ENCODE measurements at regions not wholly inside any gene's neighbourhood (a gene's known extent, or its start where the extent isn't known, plus 50 kb on each side); places are given as distances from the start of the nearest gene placed in this dataset.

GRCh38 chrX:113136836-113137235 is 296.2 kb upstream of the AMOT start:
- no peaks in the 10 kb centered on the region for H3K36me3 ChIP-seq (ENCODE audit: insufficient read depth, low read length)
- TF ChIP-seq EZH2phosphoT487 (IDR thresholded peaks at IDR 0.05; ENCODE audit: borderline replicate concordance, low read depth, low read length) = no peak
- TF ChIP-seq CTCF (conservative IDR thresholded peaks at IDR 0.05; ENCODE audit: low read length) = no peak
- H3K4me1 ChIP-seq (ENCODE audit: insufficient read depth, low read length, poor library complexity, severe bottlenecking) = no peaks in the 10 kb centered on the region
- H3K79me2 ChIP-seq (ENCODE audit: insufficient read depth, low read depth, low read length) = no peaks in the 10 kb centered on the region
- no peaks in the 10 kb centered on the region for H4K20me1 ChIP-seq (ENCODE audit: insufficient read depth, low read length)
- no peak overlapping the region for H2AFZ ChIP-seq (ENCODE audit: low read length)
- BruUV-seq (replicated peaks) = no TSS peak
- intact Hi-C loops (cut with micrococcal nuclease; ENCODE audit: unreplicated experiment) = no loop called here
- POLR2A ChIA-PET = no interaction called here
- H3K27ac ChIP-seq (ENCODE audit: low read depth, low read length, poor library complexity, severe bottlenecking) = no peak overlapping the region
- DNase-seq (ENCODE audit: low spot score) = no peak
- no peaks in the 10 kb centered on the region for H3K9me3 ChIP-seq (ENCODE audit: low read length)
- no peak overlapping the region for H3K4me3 ChIP-seq (ENCODE audit: low read depth, low read length, poor library complexity, severe bottlenecking)
- H3K9me2 ChIP-seq (ENCODE audit: insufficient read depth, low read length) = no peaks in the 10 kb centered on the region
- CTCF ChIA-PET (ENCODE audit: unreplicated experiment) = no interaction called here
- no peak overlapping the region for H3K4me2 ChIP-seq (ENCODE audit: low read length)

- Histone ChIP-seq H2AFZ (ENCODE audit: low read length) (no peak overlapping the region), H3K36me3 (ENCODE audit: insufficient read depth, low read length) (no peaks in the 10 kb centered on the region), H3K4me2 (ENCODE audit: low read length) (no peak overlapping the region), H3K4me3 (ENCODE audit: low read depth, low read length, poor library complexity, severe bottlenecking) (no peak overlapping the region), H3K9me3 (ENCODE audit: low read length) (no peaks in the 10 kb centered on the region), H3K9me2 (ENCODE audit: insufficient read depth, low read length) (no peaks in the 10 kb centered on the region), H3K27ac (ENCODE audit: low read depth, low read length, poor library complexity, severe bottlenecking) (no peak overlapping the region), H3K79me2 (ENCODE audit: insufficient read depth, low read depth, low read length) (no peaks in the 10 kb centered on the region), H3K4me1 (ENCODE audit: insufficient read depth, low read length, poor library complexity, severe bottlenecking) (no peaks in the 10 kb centered on the region), H4K20me1 (ENCODE audit: insufficient read depth, low read length) (no peaks in the 10 kb centered on the region)
- ChIA-PET CTCF (ENCODE audit: unreplicated experiment) (no interaction called here), POLR2A (no interaction called here)
- DNase-seq (ENCODE audit: low spot score) = no peak
- no TSS peak for BruUV-seq (replicated peaks)
- TF ChIP-seq CTCF (conservative IDR thresholded peaks at IDR 0.05; ENCODE audit: low read length) = no peak
- no peak for TF ChIP-seq EZH2phosphoT487 (IDR thresholded peaks at IDR 0.05; ENCODE audit: borderline replicate concordance, low read depth, low read length)
- intact Hi-C loops (cut with micrococcal nuclease; ENCODE audit: unreplicated experiment) = no loop called here
Observed at GRCh38 chrX:113133316-113133715, 292.7 kb upstream of the AMOT start.

DNA sequence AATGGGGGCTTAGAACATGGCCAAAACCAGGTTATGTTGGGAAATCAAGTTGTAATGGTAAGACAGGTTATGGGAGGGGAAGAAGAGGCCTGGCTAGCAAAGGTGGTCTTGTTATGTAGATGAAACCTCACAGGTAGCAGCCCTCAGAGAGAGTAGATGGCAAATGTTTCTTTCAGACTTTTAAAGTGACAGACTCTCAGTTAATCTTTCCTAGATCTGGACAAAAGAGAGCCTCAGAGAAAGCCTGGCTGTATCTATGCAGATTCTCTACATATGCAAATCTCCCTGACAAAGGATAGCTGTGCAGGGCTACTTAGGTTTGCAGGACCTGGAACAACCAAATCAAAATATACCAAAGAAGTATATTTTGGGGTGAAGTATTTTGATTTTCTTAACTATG is 284.1 kb upstream of the AMOT start:
- Histone ChIP-seq H3K9me2 (ENCODE audit: insufficient read depth, low read length) (no peaks in the 10 kb centered on the region), H3K9me3 (ENCODE audit: low read length) (no peaks in the 10 kb centered on the region), H3K4me1 (ENCODE audit: insufficient read depth, low read length, poor library complexity, severe bottlenecking) (no peaks in the 10 kb centered on the region), H2AFZ (ENCODE audit: low read length) (no peak overlapping the region), H3K4me2 (ENCODE audit: low read length) (no peak overlapping the region), H3K4me3 (ENCODE audit: low read depth, low read length, poor library complexity, severe bottlenecking) (no peak overlapping the region), H3K27ac (ENCODE audit: low read depth, low read length, poor library complexity, severe bottlenecking) (no peak overlapping the region), H3K36me3 (ENCODE audit: insufficient read depth, low read length) (no peaks in the 10 kb centered on the region), H4K20me1 (ENCODE audit: insufficient read depth, low read length) (no peaks in the 10 kb centered on the region), H3K79me2 (ENCODE audit: insufficient read depth, low read depth, low read length) (no peaks in the 10 kb centered on the region)
- intact Hi-C loops (cut with micrococcal nuclease; ENCODE audit: unreplicated experiment) = no loop called here
- ChIA-PET CTCF (ENCODE audit: unreplicated experiment) (no interaction called here), POLR2A (no interaction called here)
- BruUV-seq (replicated peaks) = no TSS peak
- TF ChIP-seq CTCF (conservative IDR thresholded peaks at IDR 0.05; ENCODE audit: low read length) (no peak), EZH2phosphoT487 (IDR thresholded peaks at IDR 0.05; ENCODE audit: borderline replicate concordance, low read depth, low read length) (no peak)
- DNase-seq (ENCODE audit: low spot score) = no peak

Measured in OCI-LY7 (cell line).